Stomach smooth muscle (tissue), 2 donors: ENCODE measurements at regions not wholly inside any gene's neighbourhood (a gene's known extent, or its start where the extent isn't known, plus 50 kb on each side); places are given as distances from the start of the nearest gene placed in this dataset.

Experiments used
- H3K27ac ChIP-seq: one replicate; pipeline ENCODE4 v1.7.0; 2013; ENCODE audit warnings: mild to moderate bottlenecking, low read length, inconsistent platforms
- H3K27me3 ChIP-seq, 2 donors: one replicate each; pipeline ENCODE4 v1.7.0; 2013; ENCODE audit warnings: low read length in 2 of 2; ENCODE audit not compliant: insufficient read depth in 2 of 2, control insufficient read depth in 1 of 2
- H3K36me3 ChIP-seq, 2 donors: one replicate each; pipeline ENCODE4 v1.7.0; 2013; ENCODE audit warnings: low read length in 2 of 2; ENCODE audit not compliant: control insufficient read depth in 2 of 2, insufficient read depth in 2 of 2
- H3K4me1 ChIP-seq: one replicate; pipeline ENCODE4 v1.7.0; 2013; ENCODE audit warnings: low read length; ENCODE audit not compliant: control insufficient read depth, insufficient read depth
- H3K4me3 ChIP-seq, 2 donors: one replicate each; pipeline ENCODE4 v1.7.0; 2013; ENCODE audit warnings: low read length in 2 of 2
- H3K9ac ChIP-seq, 2 donors: one replicate each; pipeline ENCODE4 v1.7.0; 2013; ENCODE audit warnings: low read length in 2 of 2, mild to moderate bottlenecking in 1 of 2
- H3K9me3 ChIP-seq, 2 donors: one replicate each; pipeline ENCODE4 v1.7.0; 2013; ENCODE audit warnings: low read length in 2 of 2; ENCODE audit not compliant: control insufficient read depth in 2 of 2
- donor health status: healthy.
- donor health status: Pancreatic carcinoma.

- Histone ChIP-seq H3K9me3 (no peaks in the 10 kb centered on the region), H3K27ac (no peak overlapping the region), H3K4me3 (no peak overlapping the region), H3K27me3 (no peaks in the 10 kb centered on the region), H3K4me1 (no peaks in the 10 kb centered on the region), H3K9ac (no peak overlapping the region), H3K36me3 (no peaks in the 10 kb centered on the region)
Measured at GRCh38 chr18:68299906-68300305, 415.0 kb downstream of the TMX3 start.

GRCh38 chr18:68298330-68298729, 416.6 kb downstream of the TMX3 start:
- Histone ChIP-seq H3K27ac (no peak overlapping the region), H3K4me1 (no peaks in the 10 kb centered on the region), H3K9me3 (no peaks in the 10 kb centered on the region), H3K27me3 (no peaks in the 10 kb centered on the region), H3K9ac (no peak overlapping the region), H3K36me3 (no peaks in the 10 kb centered on the region), H3K4me3 (no peak overlapping the region)

DNA sequence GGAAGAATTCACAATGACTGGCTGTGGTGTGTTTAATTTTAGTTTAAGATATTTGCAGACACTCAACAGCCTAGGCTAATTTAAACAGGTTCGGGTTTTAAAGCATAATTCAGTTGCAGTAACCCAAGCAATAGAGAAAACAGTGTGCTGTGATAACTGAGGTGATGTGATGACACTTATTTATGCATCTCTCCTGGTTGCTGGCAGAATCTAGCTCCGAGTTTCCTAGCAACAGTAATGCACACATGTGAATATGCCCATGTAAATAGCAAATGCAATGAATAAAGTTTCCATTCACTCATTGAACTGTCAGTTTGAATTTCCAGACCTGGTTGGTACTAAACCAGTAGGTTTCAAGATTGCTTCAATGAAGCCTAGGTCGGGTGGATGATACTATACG, 426.5 kb downstream of the TMX3 start:
- no peaks in the 10 kb centered on the region for H3K36me3 ChIP-seq
- H3K27ac ChIP-seq, result no peak overlapping the region
- H3K27me3 ChIP-seq, result no peaks in the 10 kb centered on the region
- no peak overlapping the region for H3K4me3 ChIP-seq
- no peak overlapping the region for H3K9ac ChIP-seq
- no peaks in the 10 kb centered on the region for H3K4me1 ChIP-seq
- no peaks in the 10 kb centered on the region for H3K9me3 ChIP-seq

DNA sequence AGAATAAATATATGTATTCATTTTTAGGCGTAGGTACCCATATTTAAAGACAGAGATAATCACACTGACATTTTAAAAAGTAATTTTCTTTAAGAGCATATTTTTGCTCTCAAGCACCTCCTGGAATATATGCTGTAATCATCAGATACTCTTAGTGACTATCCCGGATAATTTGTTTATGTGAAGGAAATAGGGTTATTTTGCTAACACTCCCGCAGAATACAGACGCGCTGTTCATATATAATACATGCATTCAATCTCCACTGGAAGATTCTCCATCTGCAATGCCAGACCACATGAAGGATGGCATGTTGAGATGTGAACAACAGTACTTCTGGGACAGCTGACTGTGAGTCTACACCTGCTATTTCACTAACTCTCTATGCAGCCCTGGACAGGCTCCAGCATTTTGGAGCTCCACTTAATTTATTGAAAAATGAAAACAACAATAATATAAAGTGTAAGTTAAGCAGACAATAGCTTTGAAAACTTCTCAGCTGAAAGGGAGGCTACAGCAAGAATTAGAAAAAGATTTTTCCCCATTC, 430.6 kb downstream of the TMX3 start:
- Histone ChIP-seq H3K9ac (no peak overlapping the region), H3K27ac (no peak overlapping the region), H3K36me3 (no peaks in the 10 kb centered on the region), H3K4me3 (no peak overlapping the region), H3K9me3 (no peaks in the 10 kb centered on the region), H3K27me3 (no peaks in the 10 kb centered on the region), H3K4me1 (no peaks in the 10 kb centered on the region)

DNA sequence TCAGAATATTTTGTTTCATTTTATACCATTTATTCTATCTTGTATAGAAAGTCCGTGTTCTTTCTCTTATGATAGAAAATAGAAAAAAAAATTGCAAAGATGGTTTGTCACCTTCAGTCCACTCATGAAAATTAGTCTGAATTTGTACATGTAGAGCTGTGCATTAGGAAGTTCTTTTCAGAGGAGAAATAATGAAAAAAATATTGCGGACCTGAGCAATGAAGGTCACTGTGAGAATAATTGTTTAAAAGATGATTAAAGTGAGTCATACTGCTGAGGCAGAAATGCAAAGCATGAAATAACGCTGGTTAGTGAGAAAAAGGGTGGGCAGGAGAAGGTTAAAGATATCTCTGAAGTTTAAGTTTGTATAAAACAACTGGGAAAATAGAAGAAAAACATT, 431.1 kb downstream of the TMX3 start:
- Histone ChIP-seq H3K9me3 (no peaks in the 10 kb centered on the region), H3K27me3 (no peaks in the 10 kb centered on the region), H3K27ac (no peak overlapping the region), H3K4me1 (no peaks in the 10 kb centered on the region), H3K36me3 (no peaks in the 10 kb centered on the region), H3K4me3 (no peak overlapping the region), H3K9ac (no peak overlapping the region)

DNA sequence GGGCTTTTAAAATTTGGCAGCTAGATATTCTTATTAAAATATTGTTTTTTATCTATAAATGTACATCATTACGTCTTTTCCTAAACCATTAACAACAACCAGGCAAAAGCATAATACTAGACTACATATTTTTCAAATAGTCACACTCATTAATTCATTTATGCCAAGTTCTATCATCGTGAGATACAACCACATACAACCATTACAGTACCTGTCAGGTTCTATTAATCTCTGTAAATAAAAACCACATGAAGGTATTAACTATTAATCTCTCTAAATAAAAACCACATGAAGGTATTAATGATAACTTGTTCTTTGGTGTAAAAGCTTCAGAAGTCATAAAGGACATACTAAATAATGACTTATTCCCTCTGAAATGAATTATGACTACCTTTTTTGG, 432.7 kb downstream of the TMX3 start:
- no peak overlapping the region for H3K27ac ChIP-seq
- no peaks in the 10 kb centered on the region for H3K27me3 ChIP-seq
- H3K9me3 ChIP-seq, result no peaks in the 10 kb centered on the region
- H3K36me3 ChIP-seq, result no peaks in the 10 kb centered on the region
- no peak overlapping the region for H3K4me3 ChIP-seq
- no peaks in the 10 kb centered on the region for H3K4me1 ChIP-seq
- no peak overlapping the region for H3K9ac ChIP-seq

- H3K27me3 ChIP-seq, result no peaks in the 10 kb centered on the region
- no peaks in the 10 kb centered on the region for H3K4me1 ChIP-seq
- H3K9ac ChIP-seq, result no peak overlapping the region
- H3K36me3 ChIP-seq, result no peaks in the 10 kb centered on the region
- H3K9me3 ChIP-seq, result no peaks in the 10 kb centered on the region
- no peak overlapping the region for H3K27ac ChIP-seq
- H3K4me3 ChIP-seq, result no peak overlapping the region
Measured at GRCh38 chr18:68275616-68276015, 439.3 kb downstream of the TMX3 start.

GRCh38 chr18:68270017-68270416, 444.9 kb downstream of the TMX3 start:
- H3K4me3 ChIP-seq, result no peak overlapping the region
- H3K27ac ChIP-seq, result no peak overlapping the region
- H3K4me1 ChIP-seq, result no peaks in the 10 kb centered on the region
- no peak overlapping the region for H3K9ac ChIP-seq
- H3K36me3 ChIP-seq, result no peaks in the 10 kb centered on the region
- peaks cover 0 to 2% of the 10 kb centered on the region in 2 donors for H3K9me3 ChIP-seq
- H3K27me3 ChIP-seq, result no peaks in the 10 kb centered on the region

GRCh38 chr18:68267583-68267982, 447.3 kb downstream of the TMX3 start:
- Histone ChIP-seq H3K9ac (no peak overlapping the region), H3K4me3 (no peak overlapping the region), H3K36me3 (no peaks in the 10 kb centered on the region), H3K9me3 (peaks cover 0 to 2% of the 10 kb centered on the region in 2 donors), H3K27ac (no peak overlapping the region), H3K27me3 (no peaks in the 10 kb centered on the region), H3K4me1 (no peaks in the 10 kb centered on the region)

DNA sequence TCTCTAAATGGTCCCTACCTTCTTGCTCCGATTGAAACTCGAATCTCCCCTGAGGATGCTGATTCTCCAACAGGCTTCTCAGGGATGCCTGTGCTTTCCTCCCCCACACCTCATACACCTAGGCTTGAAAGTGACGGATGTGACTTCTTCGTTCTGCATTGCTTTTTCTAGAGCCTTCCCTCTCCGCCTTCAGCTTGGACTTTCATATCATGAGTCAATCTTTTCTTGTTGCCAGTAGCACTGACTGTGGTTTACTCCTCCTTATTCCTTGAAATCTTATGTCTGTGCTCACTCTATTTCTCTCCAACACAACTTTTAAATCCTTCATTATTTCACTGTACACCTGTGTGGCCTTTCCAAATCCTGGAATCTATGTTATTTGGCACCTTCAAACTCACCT, 451.4 kb downstream of the TMX3 start:
- no peak overlapping the region for H3K27ac ChIP-seq
- no peak overlapping the region for H3K4me3 ChIP-seq
- no peaks in the 10 kb centered on the region for H3K4me1 ChIP-seq
- H3K36me3 ChIP-seq, result no peaks in the 10 kb centered on the region
- H3K9ac ChIP-seq, result no peak overlapping the region
- peaks cover 0 to 2% of the 10 kb centered on the region in 2 donors for H3K9me3 ChIP-seq
- no peaks in the 10 kb centered on the region for H3K27me3 ChIP-seq

DNA sequence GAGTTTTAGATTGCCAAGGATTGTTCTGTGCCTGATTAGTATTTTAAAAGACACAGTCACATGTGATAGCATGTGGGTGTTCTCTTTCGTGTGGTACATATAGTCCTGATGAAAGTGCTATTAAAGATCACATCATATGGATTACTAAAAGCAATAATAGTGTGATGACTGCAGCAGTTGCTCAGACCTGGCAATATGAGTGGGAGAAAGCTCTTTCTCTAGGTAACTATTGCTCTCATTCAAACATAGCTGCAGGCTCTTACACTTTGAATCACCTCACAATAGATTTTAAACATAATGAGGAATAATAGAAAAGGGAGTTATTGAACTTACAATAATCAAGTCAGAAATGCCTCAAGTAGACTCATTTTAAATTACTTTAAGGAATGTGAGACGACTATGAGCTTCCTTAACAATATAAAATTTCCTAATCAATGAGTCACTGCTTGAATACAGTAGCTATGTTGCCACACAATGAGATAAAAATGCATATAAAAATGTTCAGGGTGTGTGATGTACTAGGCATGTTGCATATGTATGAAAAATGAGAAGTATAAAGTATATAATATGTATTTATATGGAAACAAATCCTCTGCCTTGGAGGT, 452.1 kb downstream of the TMX3 start:
- no peak overlapping the region for H3K27ac ChIP-seq
- no peak overlapping the region for H3K4me3 ChIP-seq
- no peak overlapping the region for H3K9ac ChIP-seq
- H3K36me3 ChIP-seq, result no peaks in the 10 kb centered on the region
- no peaks in the 10 kb centered on the region for H3K27me3 ChIP-seq
- peaks cover 0 to 2% of the 10 kb centered on the region in 2 donors for H3K9me3 ChIP-seq
- H3K4me1 ChIP-seq, result no peaks in the 10 kb centered on the region
